Nephron progenitor cell (in vitro differentiated cells): ENCODE measurements at regions not wholly inside any gene's neighbourhood (a gene's known extent, or its start where the extent isn't known, plus 50 kb on each side); places are given as distances from the start of the nearest gene placed in this dataset.

Source experiments
- DNase-seq: peaks from one replicate; pipeline ENCODE4 v3.0.0; 2021
- H3K27ac Mint-ChIP-seq: 2 replicates; pipeline ENCODE4 v1.8.0; 2021; ENCODE audit warnings: mild to moderate bottlenecking, moderate library complexity, mixed read lengths
- H3K27me3 Mint-ChIP-seq: 2 replicates; pipeline ENCODE4 v1.8.0; 2021; ENCODE audit warnings: mild to moderate bottlenecking, low read depth, mixed read lengths; ENCODE audit not compliant: poor library complexity
- H3K36me3 Mint-ChIP-seq: 2 replicates; pipeline ENCODE4 v1.8.0; 2021; ENCODE audit warnings: low read depth, mixed read lengths
- H3K4me1 Mint-ChIP-seq: 2 replicates; pipeline ENCODE4 v1.8.0; 2021; ENCODE audit warnings: mixed read lengths
- H3K4me3 Mint-ChIP-seq: 2 replicates; pipeline ENCODE4 v1.8.0; 2021; ENCODE audit warnings: mild to moderate bottlenecking, moderate library complexity, mixed read lengths
- H3K9me3 Mint-ChIP-seq: 2 replicates; pipeline ENCODE4 v1.8.0; 2021; ENCODE audit warnings: mild to moderate bottlenecking, moderate library complexity, mixed read lengths
- CTCF ChIP-seq: fragments of 200-600 bp; sonication (generic); IDR thresholded peaks from 2 replicates; pipeline ENCODE4 v1.5.0; 2021; ENCODE audit warnings: antibody characterized with exemption

GRCh38 chr10:36302086-36302485 lies 660.0 kb upstream of the FZD8 start:
- no peak for DNase-seq
- no peak overlapping the region for H3K4me3 Mint-ChIP-seq
- no peak for TF ChIP-seq CTCF
- peaks cover 5% of the 10 kb centered on the region for H3K9me3 Mint-ChIP-seq
- no peak overlapping the region for H3K27ac Mint-ChIP-seq
- H3K4me1 Mint-ChIP-seq = peaks cover 9% of the 10 kb centered on the region
- no peaks in the 10 kb centered on the region for H3K36me3 Mint-ChIP-seq
- H3K27me3 Mint-ChIP-seq = no peaks in the 10 kb centered on the region

- Mint-ChIP-seq H3K36me3 (no peaks in the 10 kb centered on the region), H3K4me3 (no peak overlapping the region), H3K4me1 (peaks cover 11% of the 10 kb centered on the region), H3K27ac (no peak overlapping the region), H3K27me3 (no peaks in the 10 kb centered on the region), H3K9me3 (peaks cover 5% of the 10 kb centered on the region)
- no peak for TF ChIP-seq CTCF
- DNase-seq = no peak
Observed at GRCh38 chr10:36301539-36301938, 659.4 kb upstream of the FZD8 start.

- Mint-ChIP-seq H3K36me3 (no peaks in the 10 kb centered on the region), H3K27ac (no peak overlapping the region), H3K9me3 (peaks cover 5% of the 10 kb centered on the region), H3K27me3 (no peaks in the 10 kb centered on the region), H3K4me3 (no peak overlapping the region), H3K4me1 (peaks cover 11% of the 10 kb centered on the region)
- no peak for DNase-seq
- TF ChIP-seq CTCF = no peak
Observed at GRCh38 chr10:36301139-36301538, 659.0 kb upstream of the FZD8 start.

- no peak for DNase-seq
- peaks cover 41% of the 10 kb centered on the region for H3K9me3 Mint-ChIP-seq
- H3K4me3 Mint-ChIP-seq = no peak overlapping the region
- H3K4me1 Mint-ChIP-seq = peaks cover 18% of the 10 kb centered on the region
- H3K27me3 Mint-ChIP-seq = no peaks in the 10 kb centered on the region
- TF ChIP-seq CTCF = no peak
- H3K27ac Mint-ChIP-seq = no peak overlapping the region
- H3K36me3 Mint-ChIP-seq = peaks cover 15% of the 10 kb centered on the region
Observed at GRCh38 chr10:36283827-36284226, 641.7 kb upstream of the FZD8 start.

GRCh38 chr10:36281831-36282331 lies 639.8 kb upstream of the FZD8 start:
- H3K9me3 Mint-ChIP-seq = peaks cover 24% of the 10 kb centered on the region

More at GRCh38 chr10:36281831-36282331, 639.8 kb upstream of the FZD8 start:
- no peak for DNase-seq
- no peak for TF ChIP-seq CTCF
- Mint-ChIP-seq H3K27ac (no peak overlapping the region), H3K27me3 (no peaks in the 10 kb centered on the region), H3K4me1 (peaks cover 18% of the 10 kb centered on the region), H3K36me3 (peaks cover 7% of the 10 kb centered on the region), H3K4me3 (no peak overlapping the region)
